ENCODE measurements at regions not wholly inside any gene's neighbourhood (a gene's known extent, or its start where the extent isn't known, plus 50 kb on each side); places are given as distances from the start of the nearest gene placed in this dataset.
"Not testable (repeated sequence)": the region's sequence is repeated elsewhere in the genome, so short reads cannot be mapped to it uniquely, and the experiment has no call there.

DNA sequence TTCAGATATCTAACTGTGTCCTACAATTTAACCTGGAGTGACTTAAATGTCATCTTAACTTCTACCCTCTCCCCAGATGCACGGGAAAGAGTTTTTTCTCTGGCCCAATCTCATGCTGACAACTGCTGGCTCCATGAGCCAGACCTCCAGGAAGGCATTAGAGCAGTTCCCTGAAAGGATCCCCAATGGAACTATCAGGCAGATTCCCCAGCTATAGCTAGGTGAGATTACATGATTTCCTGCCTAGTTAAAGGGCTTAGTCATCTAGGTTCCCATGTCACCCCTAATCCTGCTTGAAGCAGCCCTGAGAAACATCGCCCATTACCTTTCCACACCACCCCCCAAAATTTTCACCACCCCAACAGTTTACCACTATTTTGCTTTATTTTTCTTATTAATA is 373.5 kb upstream of the TRPC7 start:
- H3K27me3 Mint-ChIP-seq, result no peaks in the 10 kb centered on the region
- peaks cover 25% of the 10 kb centered on the region for H3K9me3 Mint-ChIP-seq
- DNase-seq, result no peak
- no peak overlapping the region for H3K4me3 Mint-ChIP-seq
- H3K27ac Mint-ChIP-seq, result no peak overlapping the region
- no peaks in the 10 kb centered on the region for H3K36me3 Mint-ChIP-seq
- H3K4me1 Mint-ChIP-seq, result no peaks in the 10 kb centered on the region

DNA sequence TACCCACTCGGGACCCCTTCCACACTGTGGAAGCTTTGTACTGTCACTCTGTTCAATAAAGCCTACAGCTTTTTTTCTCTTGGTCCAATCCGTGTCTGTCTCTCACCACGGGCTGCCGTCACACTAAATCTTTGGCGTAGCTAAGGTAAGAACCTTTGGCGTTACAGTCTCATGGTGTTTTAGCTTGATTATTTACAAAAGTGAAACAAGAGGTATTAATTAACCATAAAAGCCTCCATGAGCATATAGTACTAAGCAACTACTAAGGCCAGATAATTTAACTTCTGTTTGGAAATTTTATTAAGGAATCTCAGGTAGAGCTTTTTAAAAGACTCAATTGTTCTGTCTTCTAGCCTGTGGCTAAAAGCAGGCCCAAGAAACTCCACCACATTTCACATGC is 370.7 kb upstream of the TRPC7 start:
- Mint-ChIP-seq H3K9me3 (peaks cover 16% of the 10 kb centered on the region), H3K4me1 (no peaks in the 10 kb centered on the region), H3K4me3 (no peak overlapping the region), H3K27ac (no peak overlapping the region), H3K36me3 (no peaks in the 10 kb centered on the region), H3K27me3 (no peaks in the 10 kb centered on the region)
- DNase-seq, result no peak

DNA sequence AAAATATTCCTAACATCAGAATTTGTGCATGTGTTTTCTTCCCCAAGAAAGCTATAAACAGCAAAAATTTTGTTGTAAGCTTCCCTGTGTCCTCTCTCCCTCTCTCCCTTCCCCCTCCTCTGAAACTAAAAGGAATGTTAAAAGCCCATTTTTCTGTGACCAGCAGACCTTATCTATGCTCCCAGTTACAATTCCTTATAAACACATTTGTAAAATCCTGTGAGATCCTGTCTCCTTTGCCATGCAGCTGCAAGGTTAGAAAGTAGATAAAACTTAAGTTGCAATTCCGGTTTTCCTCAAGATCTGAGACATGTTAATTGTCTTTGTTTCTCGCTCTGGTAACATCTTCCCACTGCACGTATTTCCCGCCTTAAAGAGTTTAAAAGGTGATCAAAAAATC is 370.3 kb upstream of the TRPC7 start:
- not testable (repeated sequence) for H3K27me3 Mint-ChIP-seq, H3K36me3 Mint-ChIP-seq, H3K4me3 Mint-ChIP-seq, H3K27ac Mint-ChIP-seq, DNase-seq, H3K4me1 Mint-ChIP-seq
- peaks cover 16% of the 10 kb centered on the region for H3K9me3 Mint-ChIP-seq

DNA sequence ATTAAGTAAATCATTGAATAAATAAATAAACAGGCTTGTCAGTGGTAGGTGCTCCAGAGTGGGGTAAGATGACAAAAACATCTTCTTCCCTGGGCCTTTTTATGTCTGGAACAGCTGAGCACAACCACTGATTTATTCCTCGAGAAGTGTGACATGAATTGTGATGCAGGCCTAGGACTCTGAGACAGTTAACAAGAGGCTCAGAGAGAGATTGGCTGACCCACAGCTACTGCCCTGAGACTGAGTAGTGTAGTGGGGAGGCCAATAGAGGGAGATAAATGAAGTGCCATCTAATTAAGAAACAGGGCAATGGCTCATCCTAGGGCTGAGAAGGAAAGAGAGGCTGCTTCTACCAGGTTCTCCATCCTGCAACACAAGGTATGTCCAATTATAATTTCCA is 369.3 kb upstream of the TRPC7 start:
- no peaks in the 10 kb centered on the region for H3K27me3 Mint-ChIP-seq
- no peak overlapping the region for H3K4me3 Mint-ChIP-seq
- H3K9me3 Mint-ChIP-seq, result peaks cover 16% of the 10 kb centered on the region
- no peak overlapping the region for H3K27ac Mint-ChIP-seq
- no peaks in the 10 kb centered on the region for H3K36me3 Mint-ChIP-seq
- no peaks in the 10 kb centered on the region for H3K4me1 Mint-ChIP-seq
- no peak for DNase-seq

DNA sequence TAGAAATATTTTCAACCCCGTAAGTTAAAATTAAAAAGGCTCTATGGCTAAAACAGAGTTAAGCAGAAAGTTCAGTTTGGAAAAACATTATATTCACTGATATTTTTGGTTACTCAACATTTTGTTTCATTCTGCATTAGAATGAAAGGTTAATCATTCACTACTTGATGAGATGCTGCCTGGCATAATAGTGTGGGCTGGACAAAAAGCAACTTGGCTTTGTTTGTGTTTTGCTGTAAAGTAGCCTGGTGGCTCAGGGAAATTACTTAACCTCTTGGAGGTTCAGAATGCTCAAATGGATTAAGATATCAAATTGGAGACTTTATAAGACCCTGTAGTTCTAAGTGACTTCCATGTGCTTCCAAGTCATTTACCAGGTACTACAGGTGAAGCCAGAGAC is 367.4 kb upstream of the TRPC7 start:
- Mint-ChIP-seq H3K36me3 (no peaks in the 10 kb centered on the region), H3K4me1 (no peaks in the 10 kb centered on the region), H3K27me3 (no peaks in the 10 kb centered on the region), H3K4me3 (no peak overlapping the region), H3K27ac (no peak overlapping the region), H3K9me3 (peaks cover 2% of the 10 kb centered on the region)
- DNase-seq, result no peak

DNA sequence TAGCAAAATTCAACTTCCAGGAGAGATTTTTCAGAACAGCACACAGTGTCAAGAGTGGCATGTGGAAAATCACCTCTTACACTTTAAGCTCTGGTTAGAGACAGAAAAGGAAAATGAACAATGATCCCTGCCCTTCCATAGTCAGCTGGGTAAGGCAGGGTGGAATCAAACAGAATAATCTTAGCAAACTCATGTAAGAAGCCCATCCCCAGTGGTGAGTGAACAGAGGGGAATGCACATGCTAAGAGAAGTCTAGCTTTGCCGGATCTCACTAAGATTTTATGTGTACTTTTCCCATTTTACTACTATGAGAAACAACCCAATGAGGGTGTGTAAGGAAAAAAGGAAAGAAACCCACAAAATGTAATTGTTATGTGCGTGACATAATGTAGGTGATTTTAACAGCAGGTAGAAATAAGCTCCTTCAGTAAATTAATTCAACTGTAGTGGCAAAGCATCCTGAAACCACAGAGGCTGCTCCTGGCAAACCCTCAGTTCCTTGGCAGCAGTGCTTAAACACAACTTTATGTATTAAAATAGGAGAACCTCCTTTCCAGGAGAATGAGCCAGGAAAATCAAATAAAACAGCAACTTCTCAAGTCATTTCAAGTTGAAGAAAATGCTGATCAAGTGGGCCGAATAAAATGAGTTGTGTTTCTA is 366.0 kb upstream of the TRPC7 start:
- Mint-ChIP-seq H3K27ac (no peak overlapping the region), H3K4me3 (no peak overlapping the region), H3K4me1 (no peaks in the 10 kb centered on the region)

DNA sequence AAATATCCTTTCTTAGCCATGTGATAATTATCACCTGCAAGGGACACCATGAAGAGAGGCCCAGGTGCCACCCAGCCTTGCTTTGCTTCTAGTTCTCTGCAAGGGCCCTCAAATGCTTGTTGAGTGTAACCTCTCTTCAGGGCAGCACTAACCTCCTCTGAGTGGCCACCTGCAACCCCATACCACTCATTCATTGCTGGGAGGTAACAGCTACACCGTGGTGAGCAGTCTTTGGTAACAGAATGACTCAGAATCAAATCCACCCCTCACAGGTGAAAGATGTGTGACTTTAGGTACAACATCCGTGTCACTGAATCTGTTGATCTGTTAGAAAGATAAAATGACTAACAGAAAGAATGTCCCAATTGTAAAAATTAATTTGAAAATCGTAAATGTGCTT is 365.1 kb upstream of the TRPC7 start:
- H3K27me3 Mint-ChIP-seq, result no peaks in the 10 kb centered on the region
- H3K36me3 Mint-ChIP-seq, result no peaks in the 10 kb centered on the region
- no peak overlapping the region for H3K4me3 Mint-ChIP-seq
- no peak for DNase-seq
- peaks cover 2% of the 10 kb centered on the region for H3K9me3 Mint-ChIP-seq
- H3K4me1 Mint-ChIP-seq, result no peaks in the 10 kb centered on the region
- no peak overlapping the region for H3K27ac Mint-ChIP-seq

More for the DNA sequence above, 366.0 kb upstream of the TRPC7 start:
- H3K9me3 Mint-ChIP-seq, result peaks cover 2% of the 10 kb centered on the region
- H3K36me3 Mint-ChIP-seq, result no peaks in the 10 kb centered on the region
- no peaks in the 10 kb centered on the region for H3K27me3 Mint-ChIP-seq
- no peak for DNase-seq

DNA sequence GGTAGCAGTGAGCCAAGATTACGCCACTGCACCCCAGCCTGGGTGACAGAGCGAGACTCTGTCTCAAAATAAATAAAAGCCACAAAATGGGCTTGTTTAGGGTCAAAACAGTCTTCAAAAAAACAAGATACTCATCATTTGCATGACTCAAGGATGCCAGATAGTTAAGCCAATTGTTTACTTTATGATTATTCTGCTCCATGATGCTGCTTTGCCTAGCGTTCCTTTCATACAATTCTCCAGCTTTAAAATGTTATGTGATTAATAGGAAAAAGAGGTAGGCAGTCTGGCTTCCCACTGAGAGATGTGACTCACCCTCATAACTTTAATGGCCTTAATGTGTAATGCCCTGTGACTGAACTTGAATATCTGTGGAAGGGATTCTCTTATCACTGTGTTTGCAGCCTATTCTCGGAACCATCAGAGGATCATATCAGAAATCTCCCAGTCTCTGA is 364.6 kb upstream of the TRPC7 start:
- Mint-ChIP-seq H3K36me3 (no peaks in the 10 kb centered on the region), H3K9me3 (peaks cover 2% of the 10 kb centered on the region), H3K4me3 (no peak overlapping the region), H3K27ac (no peak overlapping the region), H3K4me1 (no peaks in the 10 kb centered on the region), H3K27me3 (no peaks in the 10 kb centered on the region)
- no peak for DNase-seq

DNA sequence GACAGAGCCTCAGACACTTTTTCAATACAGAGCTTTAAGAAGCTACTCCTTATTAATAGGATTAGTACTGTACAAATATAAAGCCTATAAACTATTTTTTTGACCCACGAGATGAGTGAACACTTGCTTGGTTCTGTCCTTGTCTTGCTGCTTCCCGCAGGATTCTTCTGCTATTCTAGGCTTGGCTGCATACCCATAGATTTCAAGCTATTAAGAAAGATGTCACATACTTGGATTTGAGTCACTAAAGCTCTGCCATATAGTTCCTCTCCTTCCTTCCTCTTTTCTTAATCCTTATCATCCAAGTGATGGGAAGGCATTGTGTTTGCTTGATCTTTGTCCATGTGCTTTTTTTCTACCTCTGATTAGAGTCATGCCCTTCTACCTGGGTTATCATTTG is 361.2 kb upstream of the TRPC7 start:
- peaks cover 4% of the 10 kb centered on the region for H3K9me3 Mint-ChIP-seq
- no peaks in the 10 kb centered on the region for H3K27me3 Mint-ChIP-seq
- no peaks in the 10 kb centered on the region for H3K36me3 Mint-ChIP-seq
- DNase-seq, result no peak
- H3K27ac Mint-ChIP-seq, result no peak overlapping the region
- H3K4me1 Mint-ChIP-seq, result no peaks in the 10 kb centered on the region
- H3K4me3 Mint-ChIP-seq, result no peak overlapping the region

DNA sequence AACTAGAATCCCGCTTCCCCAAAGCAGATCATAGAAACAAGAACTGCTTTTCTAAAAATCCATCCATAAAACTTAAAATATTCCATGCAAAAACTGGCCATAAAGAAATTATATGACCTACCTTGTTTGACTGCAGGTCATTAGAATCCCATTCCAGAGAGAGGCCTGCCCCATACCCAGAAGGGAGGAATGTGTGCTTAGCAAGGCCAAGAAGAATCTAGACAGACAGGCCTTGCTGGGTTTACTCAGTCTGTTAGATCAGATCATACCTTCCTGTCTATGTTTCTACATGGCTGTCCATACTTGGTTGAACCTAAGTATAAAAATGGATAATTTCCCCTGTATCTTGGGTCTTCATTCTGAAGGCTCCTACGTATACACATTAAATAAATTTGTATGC is 358.8 kb upstream of the TRPC7 start:
- H3K4me1 Mint-ChIP-seq, result no peaks in the 10 kb centered on the region
- peaks cover 4% of the 10 kb centered on the region for H3K9me3 Mint-ChIP-seq
- DNase-seq, result no peak
- H3K27me3 Mint-ChIP-seq, result no peaks in the 10 kb centered on the region
- no peak overlapping the region for H3K27ac Mint-ChIP-seq
- H3K36me3 Mint-ChIP-seq, result no peaks in the 10 kb centered on the region
- no peak overlapping the region for H3K4me3 Mint-ChIP-seq

DNA sequence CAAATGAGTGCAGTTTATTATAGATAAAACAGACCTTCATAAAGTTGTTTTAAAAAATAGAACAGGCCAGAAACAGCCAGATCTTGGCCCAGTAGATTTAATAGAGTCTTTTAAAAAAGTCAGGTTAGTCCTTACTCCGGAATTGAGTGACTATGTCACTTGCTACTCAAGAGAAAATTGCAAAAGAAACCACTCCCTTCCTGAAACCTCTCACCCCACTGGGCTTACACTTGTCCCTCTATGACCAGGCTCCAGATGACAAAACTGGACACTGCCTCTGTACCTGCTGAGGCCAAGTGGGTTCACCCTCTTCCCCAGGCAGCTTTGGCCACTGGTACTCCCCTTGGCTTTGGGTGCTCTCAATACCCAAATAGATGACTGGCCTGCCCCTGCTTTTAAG is 357.2 kb upstream of the TRPC7 start:
- H3K4me1 Mint-ChIP-seq, result no peaks in the 10 kb centered on the region
- H3K36me3 Mint-ChIP-seq, result no peaks in the 10 kb centered on the region

DNA sequence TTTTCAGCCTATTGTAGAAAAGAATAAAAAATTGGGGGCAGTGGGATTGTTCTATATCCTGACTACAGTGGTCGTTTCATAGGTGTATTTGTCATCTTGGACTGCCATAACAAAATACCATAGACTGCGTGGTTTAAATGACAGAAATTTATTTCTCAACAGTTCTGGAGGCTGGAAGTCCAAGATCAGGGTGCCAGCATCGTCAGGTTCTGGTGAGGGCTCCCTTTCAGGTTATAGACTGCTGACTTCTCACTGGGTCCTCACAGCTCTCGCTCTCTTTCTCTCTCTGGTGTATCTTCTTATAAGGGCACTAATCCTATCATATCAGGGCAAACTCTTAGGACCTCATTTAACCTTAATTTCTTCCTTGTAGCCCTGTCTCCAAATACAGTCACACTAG is 356.7 kb upstream of the TRPC7 start:
- DNase-seq, result no peak
- H3K4me3 Mint-ChIP-seq, result no peak overlapping the region
- no peak overlapping the region for H3K27ac Mint-ChIP-seq
- H3K36me3 Mint-ChIP-seq, result no peaks in the 10 kb centered on the region
- H3K27me3 Mint-ChIP-seq, result no peaks in the 10 kb centered on the region
- peaks cover 4% of the 10 kb centered on the region for H3K9me3 Mint-ChIP-seq
- no peaks in the 10 kb centered on the region for H3K4me1 Mint-ChIP-seq

More for the DNA sequence above, 357.2 kb upstream of the TRPC7 start:
- H3K27ac Mint-ChIP-seq, result no peak overlapping the region
- DNase-seq, result no peak
- H3K9me3 Mint-ChIP-seq, result peaks cover 4% of the 10 kb centered on the region
- H3K27me3 Mint-ChIP-seq, result no peaks in the 10 kb centered on the region
- H3K4me3 Mint-ChIP-seq, result no peak overlapping the region

DNA sequence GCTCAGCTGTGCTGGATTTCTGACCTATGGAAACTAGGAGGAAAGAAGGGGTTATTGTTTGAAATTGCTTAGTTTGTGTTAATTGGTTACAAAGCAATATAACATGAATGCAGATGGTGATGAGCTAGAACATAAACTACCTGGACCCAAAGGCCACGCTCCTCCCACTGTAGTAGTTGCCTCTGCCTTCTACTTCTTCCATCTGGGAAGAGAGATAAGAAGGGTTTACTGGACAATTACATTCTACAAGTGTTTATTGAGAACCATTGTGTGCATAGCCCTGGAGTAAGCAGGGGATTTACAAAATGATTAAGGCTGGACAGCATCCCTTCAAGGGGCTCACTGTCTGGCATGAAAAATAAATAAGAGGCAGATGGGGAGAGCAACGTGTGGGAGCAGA is 355.3 kb upstream of the TRPC7 start:
- no peaks in the 10 kb centered on the region for H3K36me3 Mint-ChIP-seq
- no peaks in the 10 kb centered on the region for H3K27me3 Mint-ChIP-seq
- no peak overlapping the region for H3K27ac Mint-ChIP-seq
- no peaks in the 10 kb centered on the region for H3K4me1 Mint-ChIP-seq
- no peak overlapping the region for H3K4me3 Mint-ChIP-seq
- no peak for DNase-seq
- peaks cover 4% of the 10 kb centered on the region for H3K9me3 Mint-ChIP-seq

DNA sequence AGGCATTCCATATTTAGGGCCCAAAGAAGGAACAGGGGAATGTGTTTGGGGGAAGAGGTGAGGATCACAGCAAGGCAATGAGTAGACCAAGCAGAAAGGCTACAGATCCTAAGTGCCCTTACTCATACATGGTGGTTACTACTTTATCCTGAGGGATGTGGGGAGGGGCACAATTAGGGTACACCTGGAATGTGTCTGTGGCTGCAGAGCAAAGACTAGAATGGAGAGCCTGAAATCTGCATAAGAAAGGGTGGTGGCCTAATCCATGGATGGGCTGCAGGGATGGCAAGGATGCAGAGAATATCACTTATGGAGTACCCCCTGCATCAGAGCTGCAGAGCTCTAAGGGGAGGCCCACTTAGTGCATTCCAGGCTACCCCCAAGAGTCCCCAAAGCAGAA is 352.6 kb upstream of the TRPC7 start:
- Mint-ChIP-seq H3K4me3 (no peak overlapping the region), H3K9me3 (no peaks in the 10 kb centered on the region), H3K27ac (no peak overlapping the region), H3K27me3 (no peaks in the 10 kb centered on the region), H3K4me1 (no peaks in the 10 kb centered on the region), H3K36me3 (no peaks in the 10 kb centered on the region)
- DNase-seq, result no peak

DNA sequence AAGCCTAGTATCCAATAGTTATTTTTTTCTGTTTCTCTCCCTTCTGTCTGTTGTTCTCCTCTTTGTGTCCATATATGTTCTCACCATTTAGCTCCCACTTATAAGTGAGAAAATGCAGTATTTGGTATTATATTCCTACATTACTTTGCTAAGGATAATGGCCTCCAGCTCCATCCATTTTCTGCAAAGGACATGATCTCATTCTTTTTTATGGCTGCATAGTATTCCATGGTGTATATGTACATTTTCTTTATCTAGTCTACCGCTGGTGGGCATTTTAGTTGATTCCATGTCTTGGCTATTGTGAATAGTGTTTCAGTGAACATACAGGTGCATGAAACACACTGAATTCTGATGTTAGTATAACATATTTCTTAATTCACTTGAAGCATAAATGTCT is 348.9 kb upstream of the TRPC7 start:
- H3K27ac Mint-ChIP-seq, result no peak overlapping the region
- H3K4me3 Mint-ChIP-seq, result no peak overlapping the region
- H3K4me1 Mint-ChIP-seq, result no peaks in the 10 kb centered on the region
- no peaks in the 10 kb centered on the region for H3K27me3 Mint-ChIP-seq
- DNase-seq, result no peak
- H3K36me3 Mint-ChIP-seq, result no peaks in the 10 kb centered on the region
- H3K9me3 Mint-ChIP-seq, result peaks cover 2% of the 10 kb centered on the region

DNA sequence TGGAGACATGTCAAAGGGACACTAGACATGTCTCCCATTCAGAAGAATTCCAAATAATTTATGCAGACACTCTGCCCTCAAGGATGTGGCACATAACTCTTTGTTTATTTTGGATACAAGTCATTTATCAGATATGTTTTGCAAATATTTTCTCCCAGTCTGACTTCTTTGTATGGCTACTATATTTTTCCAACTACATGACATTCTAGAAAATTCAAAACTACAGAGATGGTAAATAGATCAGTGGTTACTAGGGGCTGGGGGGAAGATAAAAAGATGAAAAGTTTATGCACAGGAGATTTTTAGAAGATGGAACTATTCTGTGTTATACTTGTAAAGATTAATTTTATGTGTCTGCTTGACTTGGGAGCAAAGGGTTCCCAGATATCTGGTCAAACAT is 347.3 kb upstream of the TRPC7 start:
- no peak for DNase-seq
- Mint-ChIP-seq H3K27me3 (no peaks in the 10 kb centered on the region), H3K36me3 (no peaks in the 10 kb centered on the region), H3K4me1 (no peaks in the 10 kb centered on the region), H3K9me3 (peaks cover 2% of the 10 kb centered on the region), H3K4me3 (no peak overlapping the region), H3K27ac (no peak overlapping the region)

DNA sequence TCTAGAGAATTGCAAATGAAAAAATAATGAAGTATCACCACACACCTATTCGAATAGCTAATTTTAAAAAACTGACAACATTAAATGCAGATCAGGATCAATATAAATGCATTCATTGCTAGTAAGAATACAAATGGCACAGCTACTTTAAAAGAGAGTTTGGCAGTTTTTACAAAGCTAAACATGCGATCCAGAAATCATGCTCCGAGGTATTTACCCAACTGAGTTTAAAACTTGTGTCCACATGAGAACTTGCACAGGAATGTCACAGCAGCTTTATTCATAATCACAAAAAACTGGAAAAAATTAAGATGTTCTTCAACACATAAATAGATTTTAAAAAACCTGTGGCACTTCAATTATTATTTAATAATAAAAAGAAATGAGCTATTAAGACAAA is 345.5 kb upstream of the TRPC7 start:
- peaks cover 2% of the 10 kb centered on the region for H3K9me3 Mint-ChIP-seq

More for the DNA sequence above, 345.5 kb upstream of the TRPC7 start:
- Mint-ChIP-seq H3K27me3 (no peaks in the 10 kb centered on the region), H3K4me1 (no peaks in the 10 kb centered on the region), H3K27ac (no peak overlapping the region), H3K4me3 (no peak overlapping the region), H3K36me3 (no peaks in the 10 kb centered on the region)
- no peak for DNase-seq

All from activated naive CD8-positive, alpha-beta T cell treated with anti-CD3 and anti-CD28 coated beads for 36 hours (primary cell).